ENCODE measurements at regions not wholly inside any gene's neighbourhood (a gene's known extent, or its start where the extent isn't known, plus 50 kb on each side); places are given as distances from the start of the nearest gene placed in this dataset.
"Not testable (repeated sequence)": the region's sequence is repeated elsewhere in the genome, so short reads cannot be mapped to it uniquely, and the experiment has no call there.

GRCh38 chr5:63111891-63112290, 533.3 kb downstream of the LRRC70 start:
- DNase-seq, result no peak

- DNase-seq, result no peak
These were observed 523.3 kb downstream of the LRRC70 start for GRCh38 chr5:63101870-63102269.

GRCh38 chr5:63097286-63097685, 518.7 kb downstream of the LRRC70 start:
- DNase-seq, result no peak

GRCh38 chr5:63094730-63095129, 516.1 kb downstream of the LRRC70 start:
- no peak for DNase-seq

GRCh38 chr5:63089147-63089546, 510.5 kb downstream of the LRRC70 start:
- no peak for DNase-seq

- DNase-seq, result no peak
These were observed 506.9 kb downstream of the LRRC70 start for GRCh38 chr5:63085561-63085960.

GRCh38 chr5:63083689-63084088, 505.1 kb downstream of the LRRC70 start:
- DNase-seq, result not testable (repeated sequence)

- no peak for DNase-seq
These were observed 502.8 kb downstream of the LRRC70 start for GRCh38 chr5:63081402-63081801.

GRCh38 chr5:63070001-63070400, 491.4 kb downstream of the LRRC70 start:
- DNase-seq, result no peak

GRCh38 chr5:63055421-63055820, 476.8 kb downstream of the LRRC70 start:
- no peak for DNase-seq

- no peak for DNase-seq
These were observed 474.5 kb downstream of the LRRC70 start for GRCh38 chr5:63053019-63053638.

GRCh38 chr5:63050916-63051315, 472.3 kb downstream of the LRRC70 start:
- no peak for DNase-seq

- no peak for DNase-seq
These were observed 471.3 kb downstream of the LRRC70 start for GRCh38 chr5:63049935-63050334.

- no peak for DNase-seq
These were observed 465.2 kb downstream of the LRRC70 start for GRCh38 chr5:63043792-63044191.

- DNase-seq, result no peak
These were observed 453.7 kb downstream of the LRRC70 start for GRCh38 chr5:63032343-63032742.

GRCh38 chr5:63029891-63030290, 451.3 kb downstream of the LRRC70 start:
- DNase-seq, result no peak

- DNase-seq, result peak; percentile 1
These were observed 447.1 kb downstream of the LRRC70 start for GRCh38 chr5:63025679-63026078.

- DNase-seq, result no peak
These were observed 443.8 kb downstream of the LRRC70 start for GRCh38 chr5:63022403-63022802.

GRCh38 chr5:63011158-63011557, 432.5 kb downstream of the LRRC70 start:
- DNase-seq, result no peak

GRCh38 chr5:63008195-63008594, 429.6 kb downstream of the LRRC70 start:
- no peak for DNase-seq

- DNase-seq, result not testable (repeated sequence)
These were observed 416.2 kb downstream of the LRRC70 start for GRCh38 chr5:62994842-62995241.

GRCh38 chr5:62985749-62986148, 407.1 kb downstream of the LRRC70 start:
- no peak for DNase-seq

GRCh38 chr5:62982348-62982747, 403.7 kb downstream of the LRRC70 start:
- DNase-seq, result no peak

GRCh38 chr5:62980884-62981283, 402.3 kb downstream of the LRRC70 start:
- no peak for DNase-seq

GRCh38 chr5:62979472-62979871, 400.9 kb downstream of the LRRC70 start:
- no peak for DNase-seq

All from right kidney (tissue), 1 donor.